ENCODE measurements at regions not wholly inside any gene's neighbourhood (a gene's known extent, or its start where the extent isn't known, plus 50 kb on each side); places are given as distances from the start of the nearest gene placed in this dataset.
"Not testable (repeated sequence)": the region's sequence is repeated elsewhere in the genome, so short reads cannot be mapped to it uniquely, and the experiment has no call there.

- Mint-ChIP-seq H3K4me3 (no peak overlapping the region), H3K36me3 (ENCODE audit: low read depth) (no peaks in the 10 kb centered on the region), H3K27ac (no peak overlapping the region), H3K27me3 (no peaks in the 10 kb centered on the region), H3K4me1 (ENCODE audit: low read depth) (no peaks in the 10 kb centered on the region), H3K9me3 (peaks cover 6% of the 10 kb centered on the region)
- no peak for DNase-seq
Observed at GRCh38 chr4:179328627-179329026, 1886.4 kb upstream of the AGA start.

- Mint-ChIP-seq H3K4me1 (ENCODE audit: low read depth) (no peaks in the 10 kb centered on the region), H3K36me3 (ENCODE audit: low read depth) (no peaks in the 10 kb centered on the region), H3K4me3 (no peak overlapping the region), H3K27me3 (no peaks in the 10 kb centered on the region), H3K9me3 (peaks cover 1% of the 10 kb centered on the region), H3K27ac (no peak overlapping the region)
- DNase-seq = no peak
Observed at GRCh38 chr4:179331362-179331761, 1889.1 kb upstream of the AGA start.

GRCh38 chr4:179344861-179345260 lies 1902.6 kb upstream of the AGA start:
- no peak for DNase-seq
- Mint-ChIP-seq H3K4me3 (no peak overlapping the region), H3K4me1 (ENCODE audit: low read depth) (no peaks in the 10 kb centered on the region), H3K27me3 (no peaks in the 10 kb centered on the region), H3K27ac (no peak overlapping the region), H3K36me3 (ENCODE audit: low read depth) (no peaks in the 10 kb centered on the region), H3K9me3 (peaks cover 8% of the 10 kb centered on the region)

GRCh38 chr4:179352221-179352620 lies 1910.0 kb upstream of the AGA start:
- no peak overlapping the region for H3K4me3 Mint-ChIP-seq
- H3K27me3 Mint-ChIP-seq = no peaks in the 10 kb centered on the region
- H3K27ac Mint-ChIP-seq = no peak overlapping the region
- no peaks in the 10 kb centered on the region for H3K36me3 Mint-ChIP-seq (ENCODE audit: low read depth)
- H3K9me3 Mint-ChIP-seq = peaks cover 21% of the 10 kb centered on the region
- H3K4me1 Mint-ChIP-seq (ENCODE audit: low read depth) = no peaks in the 10 kb centered on the region
- DNase-seq = no peak

- DNase-seq = no peak
- Mint-ChIP-seq H3K9me3 (peaks cover 16% of the 10 kb centered on the region), H3K4me1 (ENCODE audit: low read depth) (no peaks in the 10 kb centered on the region), H3K27me3 (no peaks in the 10 kb centered on the region), H3K36me3 (ENCODE audit: low read depth) (no peaks in the 10 kb centered on the region), H3K27ac (no peak overlapping the region), H3K4me3 (no peak overlapping the region)
Observed at GRCh38 chr4:179353786-179354185, 1911.5 kb upstream of the AGA start.

- no peak overlapping the region for H3K4me3 Mint-ChIP-seq
- no peak overlapping the region for H3K27ac Mint-ChIP-seq
- no peaks in the 10 kb centered on the region for H3K27me3 Mint-ChIP-seq
- DNase-seq = no peak
- no peaks in the 10 kb centered on the region for H3K36me3 Mint-ChIP-seq (ENCODE audit: low read depth)
- no peaks in the 10 kb centered on the region for H3K4me1 Mint-ChIP-seq (ENCODE audit: low read depth)
- H3K9me3 Mint-ChIP-seq = peaks cover 6% of the 10 kb centered on the region
Observed at GRCh38 chr4:179361978-179362486, 1919.8 kb upstream of the AGA start.

GRCh38 chr4:179365932-179366331 lies 1923.7 kb upstream of the AGA start:
- H3K36me3 Mint-ChIP-seq (ENCODE audit: low read depth); H3K4me3 Mint-ChIP-seq; H3K27me3 Mint-ChIP-seq; H3K4me1 Mint-ChIP-seq (ENCODE audit: low read depth); H3K9me3 Mint-ChIP-seq; H3K27ac Mint-ChIP-seq; DNase-seq: not testable (repeated sequence)

- no peak for DNase-seq
- Mint-ChIP-seq H3K4me1 (ENCODE audit: low read depth) (no peaks in the 10 kb centered on the region), H3K27me3 (no peaks in the 10 kb centered on the region), H3K27ac (no peak overlapping the region), H3K4me3 (no peak overlapping the region), H3K36me3 (ENCODE audit: low read depth) (no peaks in the 10 kb centered on the region), H3K9me3 (peaks cover 11% of the 10 kb centered on the region)
Observed at GRCh38 chr4:179372242-179372641, 1930.0 kb upstream of the AGA start.

- no peak overlapping the region for H3K27ac Mint-ChIP-seq
Observed at GRCh38 chr4:179372746-179373145, 1930.5 kb upstream of the AGA start.

GRCh38 chr4:179378847-179379246 lies 1936.6 kb upstream of the AGA start:
- H3K27me3 Mint-ChIP-seq; H3K4me3 Mint-ChIP-seq; H3K4me1 Mint-ChIP-seq (ENCODE audit: low read depth); H3K36me3 Mint-ChIP-seq (ENCODE audit: low read depth); DNase-seq; H3K27ac Mint-ChIP-seq: not testable (repeated sequence)
- peaks cover 14% of the 10 kb centered on the region for H3K9me3 Mint-ChIP-seq

More at GRCh38 chr4:179372746-179373145, 1930.5 kb upstream of the AGA start:
- Mint-ChIP-seq H3K4me3 (no peak overlapping the region), H3K9me3 (peaks cover 11% of the 10 kb centered on the region), H3K27me3 (no peaks in the 10 kb centered on the region), H3K36me3 (ENCODE audit: low read depth) (no peaks in the 10 kb centered on the region), H3K4me1 (ENCODE audit: low read depth) (no peaks in the 10 kb centered on the region)
- DNase-seq = no peak

- H3K4me3 Mint-ChIP-seq = no peak overlapping the region
- H3K9me3 Mint-ChIP-seq = peaks cover 11% of the 10 kb centered on the region
- no peaks in the 10 kb centered on the region for H3K4me1 Mint-ChIP-seq (ENCODE audit: low read depth)
- DNase-seq = no peak
- no peak overlapping the region for H3K27ac Mint-ChIP-seq
- H3K36me3 Mint-ChIP-seq (ENCODE audit: low read depth) = no peaks in the 10 kb centered on the region
- H3K27me3 Mint-ChIP-seq = no peaks in the 10 kb centered on the region
Observed at GRCh38 chr4:179392787-179393186, 1950.5 kb upstream of the AGA start.

GRCh38 chr4:179398414-179398813 lies 1956.2 kb upstream of the AGA start:
- DNase-seq = no peak
- Mint-ChIP-seq H3K27me3 (no peaks in the 10 kb centered on the region), H3K36me3 (ENCODE audit: low read depth) (no peaks in the 10 kb centered on the region), H3K4me3 (no peak overlapping the region), H3K9me3 (peaks cover 9% of the 10 kb centered on the region), H3K4me1 (ENCODE audit: low read depth) (no peaks in the 10 kb centered on the region), H3K27ac (no peak overlapping the region)

GRCh38 chr4:179399054-179399782 lies 1957.0 kb upstream of the AGA start:
- Mint-ChIP-seq H3K9me3 (peaks cover 9% of the 10 kb centered on the region), H3K4me3 (no peak overlapping the region), H3K36me3 (ENCODE audit: low read depth) (no peaks in the 10 kb centered on the region), H3K27me3 (no peaks in the 10 kb centered on the region), H3K4me1 (ENCODE audit: low read depth) (no peaks in the 10 kb centered on the region), H3K27ac (no peak overlapping the region)
- DNase-seq = no peak

GRCh38 chr4:179415037-179415846 lies 1973.0 kb upstream of the AGA start:
- Mint-ChIP-seq H3K27ac (no peak overlapping the region), H3K4me1 (ENCODE audit: low read depth) (no peaks in the 10 kb centered on the region), H3K36me3 (ENCODE audit: low read depth) (no peaks in the 10 kb centered on the region), H3K4me3 (no peak overlapping the region), H3K27me3 (no peaks in the 10 kb centered on the region), H3K9me3 (peaks cover 11% of the 10 kb centered on the region)
- DNase-seq = no peak

GRCh38 chr4:179415847-179416223 lies 1973.6 kb upstream of the AGA start:
- Mint-ChIP-seq H3K27me3 (no peaks in the 10 kb centered on the region), H3K27ac (no peak overlapping the region), H3K36me3 (ENCODE audit: low read depth) (no peaks in the 10 kb centered on the region), H3K9me3 (peaks cover 11% of the 10 kb centered on the region), H3K4me1 (ENCODE audit: low read depth) (no peaks in the 10 kb centered on the region), H3K4me3 (no peak overlapping the region)
- no peak for DNase-seq
